HL-60 (cell line): ENCODE measurements at regions not wholly inside any gene's neighbourhood (a gene's known extent, or its start where the extent isn't known, plus 50 kb on each side); places are given as distances from the start of the nearest gene placed in this dataset.
"Not testable (repeated sequence)": the region's sequence is repeated elsewhere in the genome, so short reads cannot be mapped to it uniquely, and the experiment has no call there.

ENCODE experiments used
- DNase-seq, 2 experiments: peaks; one replicate each; pipeline ENCODE4 v3.0.0-alpha.2; 2010 to 2020; ENCODE audit warnings: low read depth in 1 of 2, low spot score in 1 of 2
- H3K27ac ChIP-seq: fragments of 250-450 bp; sonication (Bioruptor Pico); replicated peaks from 2 replicates; pipeline ENCODE4 v1.5.1; 2020; ENCODE audit warnings: mild to moderate bottlenecking, moderate library complexity
- H3K27me3 ChIP-seq: fragments of 250-450 bp; sonication (Bioruptor Pico); 2 replicates; pipeline ENCODE4 v1.5.1; 2021; ENCODE audit warnings: mild to moderate bottlenecking, moderate library complexity; ENCODE audit not compliant: insufficient read depth, poor library complexity, severe bottlenecking
- H3K4me3 ChIP-seq: replicated peaks from 2 replicates; pipeline ENCODE4 v1.5.1; 2011; ENCODE audit warnings: mild to moderate bottlenecking, control low read depth, low read length; ENCODE audit not compliant: insufficient read depth
- GABPA ChIP-seq: IDR thresholded peaks from 2 replicates; pipeline ENCODE4 v1.6.1; 2012; ENCODE audit warnings: low read depth
- POLR2AphosphoS5 ChIP-seq: IDR thresholded peaks from 2 replicates; pipeline ENCODE4 v1.6.1; 2012; ENCODE audit warnings: low read depth
- SPI1 ChIP-seq: IDR thresholded peaks from 2 replicates; pipeline ENCODE4 v1.6.1; 2012; ENCODE audit warnings: low read depth, mild to moderate bottlenecking, borderline replicate concordance
- TF ChIP-seq, protein P1 (sequence below): IDR thresholded peaks from one replicate; pipeline ENCODE4 v1.5.1; 2011; ENCODE audit warnings: low read length, control low read depth, inconsistent platforms; ENCODE audit not compliant: insufficient read depth
- TF ChIP-seq, protein P2 (sequence below): IDR thresholded peaks from 2 replicates; pipeline ENCODE4 v1.6.1; 2012; ENCODE audit warnings: low read depth; ENCODE audit not compliant: insufficient replicate concordance

DNA sequence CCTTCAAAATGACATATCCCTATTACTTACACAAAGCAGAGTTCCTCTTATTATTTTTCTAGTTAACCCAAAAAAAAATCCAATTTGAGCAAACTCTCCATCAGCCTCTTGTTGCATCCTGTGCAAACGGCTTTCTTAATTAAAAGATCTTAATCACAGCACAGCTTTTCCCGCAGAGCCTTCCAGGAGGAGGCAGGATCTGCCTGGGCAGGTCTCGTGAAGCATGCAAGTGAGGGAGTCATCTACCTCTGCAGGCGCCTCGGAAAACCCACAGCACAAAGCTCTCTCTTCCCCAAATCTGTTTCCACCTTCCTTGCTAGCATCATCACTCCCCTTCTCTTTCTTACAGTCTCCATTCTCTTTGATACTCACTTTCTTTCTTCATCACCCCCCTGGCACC lies 100.4 kb downstream of the EN1 start:
- no peak for DNase-seq
- Histone ChIP-seq H3K27me3 (no peaks in the 10 kb centered on the region), H3K4me3 (no peak overlapping the region), H3K27ac (no peak overlapping the region)
- TF ChIP-seq SPI1 (no peak), POLR2AphosphoS5 (no peak)
- TF ChIP-seq, protein P1, sequence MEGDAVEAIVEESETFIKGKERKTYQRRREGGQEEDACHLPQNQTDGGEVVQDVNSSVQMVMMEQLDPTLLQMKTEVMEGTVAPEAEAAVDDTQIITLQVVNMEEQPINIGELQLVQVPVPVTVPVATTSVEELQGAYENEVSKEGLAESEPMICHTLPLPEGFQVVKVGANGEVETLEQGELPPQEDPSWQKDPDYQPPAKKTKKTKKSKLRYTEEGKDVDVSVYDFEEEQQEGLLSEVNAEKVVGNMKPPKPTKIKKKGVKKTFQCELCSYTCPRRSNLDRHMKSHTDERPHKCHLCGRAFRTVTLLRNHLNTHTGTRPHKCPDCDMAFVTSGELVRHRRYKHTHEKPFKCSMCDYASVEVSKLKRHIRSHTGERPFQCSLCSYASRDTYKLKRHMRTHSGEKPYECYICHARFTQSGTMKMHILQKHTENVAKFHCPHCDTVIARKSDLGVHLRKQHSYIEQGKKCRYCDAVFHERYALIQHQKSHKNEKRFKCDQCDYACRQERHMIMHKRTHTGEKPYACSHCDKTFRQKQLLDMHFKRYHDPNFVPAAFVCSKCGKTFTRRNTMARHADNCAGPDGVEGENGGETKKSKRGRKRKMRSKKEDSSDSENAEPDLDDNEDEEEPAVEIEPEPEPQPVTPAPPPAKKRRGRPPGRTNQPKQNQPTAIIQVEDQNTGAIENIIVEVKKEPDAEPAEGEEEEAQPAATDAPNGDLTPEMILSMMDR = no peak
- TF ChIP-seq, protein P2, sequence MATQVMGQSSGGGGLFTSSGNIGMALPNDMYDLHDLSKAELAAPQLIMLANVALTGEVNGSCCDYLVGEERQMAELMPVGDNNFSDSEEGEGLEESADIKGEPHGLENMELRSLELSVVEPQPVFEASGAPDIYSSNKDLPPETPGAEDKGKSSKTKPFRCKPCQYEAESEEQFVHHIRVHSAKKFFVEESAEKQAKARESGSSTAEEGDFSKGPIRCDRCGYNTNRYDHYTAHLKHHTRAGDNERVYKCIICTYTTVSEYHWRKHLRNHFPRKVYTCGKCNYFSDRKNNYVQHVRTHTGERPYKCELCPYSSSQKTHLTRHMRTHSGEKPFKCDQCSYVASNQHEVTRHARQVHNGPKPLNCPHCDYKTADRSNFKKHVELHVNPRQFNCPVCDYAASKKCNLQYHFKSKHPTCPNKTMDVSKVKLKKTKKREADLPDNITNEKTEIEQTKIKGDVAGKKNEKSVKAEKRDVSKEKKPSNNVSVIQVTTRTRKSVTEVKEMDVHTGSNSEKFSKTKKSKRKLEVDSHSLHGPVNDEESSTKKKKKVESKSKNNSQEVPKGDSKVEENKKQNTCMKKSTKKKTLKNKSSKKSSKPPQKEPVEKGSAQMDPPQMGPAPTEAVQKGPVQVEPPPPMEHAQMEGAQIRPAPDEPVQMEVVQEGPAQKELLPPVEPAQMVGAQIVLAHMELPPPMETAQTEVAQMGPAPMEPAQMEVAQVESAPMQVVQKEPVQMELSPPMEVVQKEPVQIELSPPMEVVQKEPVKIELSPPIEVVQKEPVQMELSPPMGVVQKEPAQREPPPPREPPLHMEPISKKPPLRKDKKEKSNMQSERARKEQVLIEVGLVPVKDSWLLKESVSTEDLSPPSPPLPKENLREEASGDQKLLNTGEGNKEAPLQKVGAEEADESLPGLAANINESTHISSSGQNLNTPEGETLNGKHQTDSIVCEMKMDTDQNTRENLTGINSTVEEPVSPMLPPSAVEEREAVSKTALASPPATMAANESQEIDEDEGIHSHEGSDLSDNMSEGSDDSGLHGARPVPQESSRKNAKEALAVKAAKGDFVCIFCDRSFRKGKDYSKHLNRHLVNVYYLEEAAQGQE = no peak

DNA sequence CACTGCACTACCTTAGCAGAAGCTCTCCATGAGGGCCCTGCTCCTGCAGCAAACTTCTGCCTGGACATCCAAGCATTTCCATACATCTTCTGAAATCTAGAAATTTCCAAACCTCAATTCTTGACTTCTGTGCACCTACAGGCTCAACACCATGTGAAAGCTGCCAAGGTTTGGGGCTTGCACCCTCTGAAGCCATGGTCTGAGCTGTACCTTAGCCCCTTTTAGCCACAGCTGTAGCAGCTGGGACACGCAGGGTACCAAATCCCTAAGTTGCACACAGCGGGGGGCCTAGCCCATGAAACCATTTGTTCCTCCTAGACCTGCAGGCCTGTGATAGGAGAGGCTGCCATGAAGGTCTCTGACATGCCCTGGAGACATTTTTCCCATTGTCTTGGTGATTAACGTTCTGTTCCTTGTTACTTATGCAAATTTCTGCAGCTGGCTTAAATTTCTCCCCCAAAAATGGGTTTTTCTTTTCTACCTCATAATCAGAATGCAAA lies 102.7 kb downstream of the EN1 start:
- DNase-seq, H3K27me3 ChIP-seq, H3K27ac ChIP-seq, H3K4me3 ChIP-seq: not testable (repeated sequence)

DNA sequence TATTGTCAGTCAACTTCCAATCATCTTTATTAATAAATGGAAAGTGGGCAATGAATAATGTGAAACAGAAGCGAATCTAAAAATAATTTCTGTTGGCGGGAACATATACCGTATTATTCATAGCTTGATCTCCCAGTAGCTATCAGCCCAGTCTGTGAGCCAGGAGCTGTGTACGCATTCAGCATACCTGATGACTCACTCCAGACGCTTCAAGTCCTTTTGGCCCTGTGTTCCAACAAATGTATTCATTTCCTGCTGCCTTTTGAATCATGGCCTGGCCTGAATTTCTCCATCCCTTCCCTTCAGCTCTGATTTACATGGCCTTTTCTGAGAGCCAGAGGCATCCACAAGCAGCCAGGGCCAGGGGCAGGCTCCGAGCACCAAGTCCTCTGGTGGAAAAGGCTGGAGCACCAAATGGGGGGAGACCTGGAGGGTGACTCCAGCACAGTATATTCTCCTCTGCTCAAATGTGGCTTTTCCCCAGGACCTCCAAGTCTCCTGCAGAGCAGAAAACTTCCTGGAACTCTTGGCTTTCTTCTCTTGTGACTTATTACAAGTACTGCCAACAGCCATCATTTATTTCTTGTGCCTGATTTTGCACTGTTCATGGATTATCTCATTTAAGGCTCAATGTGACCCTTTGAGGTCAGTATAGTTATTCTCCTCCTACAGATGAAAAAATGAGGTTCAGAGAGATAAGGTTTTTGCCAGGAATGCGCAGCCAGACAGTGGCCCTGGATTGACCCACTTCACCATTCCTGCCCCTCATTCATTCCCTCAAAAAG lies 108.7 kb downstream of the EN1 start:
- no peak overlapping the region for H3K27ac ChIP-seq

DNA sequence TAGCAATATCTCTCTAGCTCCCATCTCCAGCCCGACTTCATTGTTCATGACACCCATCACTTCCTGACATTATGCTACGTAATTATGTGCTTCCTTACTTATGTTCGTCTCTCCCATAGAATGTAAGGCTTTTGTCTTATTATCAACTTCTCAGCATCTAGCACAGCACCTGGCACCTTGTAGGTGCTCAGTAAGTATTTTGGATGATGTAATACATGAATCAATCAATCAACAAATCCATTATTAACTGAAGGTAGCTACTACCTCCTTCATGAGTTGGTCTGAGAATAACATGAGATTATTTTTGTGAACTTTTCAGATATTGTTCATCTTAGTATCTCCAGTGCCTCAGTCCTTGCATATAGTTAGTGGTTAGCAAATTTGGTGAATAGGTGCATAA lies 109.3 kb downstream of the EN1 start:
- DNase-seq = no peak
- Histone ChIP-seq H3K27me3 (peaks cover 12% of the 10 kb centered on the region), H3K4me3 (no peak overlapping the region), H3K27ac (no peak overlapping the region)
- TF ChIP-seq, protein P1 = no peak
- TF ChIP-seq, protein P2 = no peak
- TF ChIP-seq GABPA (no peak), POLR2AphosphoS5 (no peak), SPI1 (no peak)

More for the DNA sequence above, 108.7 kb downstream of the EN1 start:
- TF ChIP-seq, protein P1 = no peak
- no peak for TF ChIP-seq GABPA
- TF ChIP-seq SPI1 = no peak
- no peak for TF ChIP-seq POLR2AphosphoS5
- TF ChIP-seq, protein P2 = no peak
- H3K27me3 ChIP-seq = peaks cover 12% of the 10 kb centered on the region
- DNase-seq = no peak
- no peak overlapping the region for H3K4me3 ChIP-seq
